CD8-positive, alpha-beta memory T cell (primary cell): ENCODE measurements at regions not wholly inside any gene's neighbourhood (a gene's known extent, or its start where the extent isn't known, plus 50 kb on each side); places are given as distances from the start of the nearest gene placed in this dataset.

Source experiments
- CTCF ChIA-PET: fragments of 350-600 bp; sonication (Branson Sonifier 250); formaldehyde crosslinking; loops from one replicate; lab custom pipeline; 2021; ENCODE audit warnings: antibody characterized with exemption; lab: Charles Lee
- POLR2A ChIA-PET: fragments of 350-600 bp; sonication (Branson Sonifier 250); formaldehyde crosslinking; loops from one replicate; lab custom pipeline; 2021; ENCODE audit warnings: antibody characterized with exemption; lab: Charles Lee
- DNase-seq, 5 donors: peaks; one replicate each; pipeline versions ENCODE4 v3.0.0 to v3.0.0-alpha.2; 2020 to 2022; ENCODE audit warnings: mixed read lengths in 1 of 5
- H3K27ac ChIP-seq: one replicate; pipeline ENCODE4 v1.7.0; 2013; ENCODE audit warnings: low read depth, mild to moderate bottlenecking, low read length, moderate library complexity
- H3K27me3 ChIP-seq: 2 replicates; pipeline ENCODE4 v1.7.0; 2013; ENCODE audit warnings: low read length, mild to moderate bottlenecking; ENCODE audit not compliant: insufficient read depth, poor library complexity, severe bottlenecking
- H3K36me3 ChIP-seq: 2 replicates; pipeline ENCODE4 v1.7.0; 2013; ENCODE audit warnings: mild to moderate bottlenecking, low read length, moderate library complexity; ENCODE audit not compliant: insufficient read depth
- H3K4me1 ChIP-seq: 2 replicates; pipeline ENCODE4 v1.7.0; 2013; ENCODE audit warnings: mild to moderate bottlenecking, low read length, moderate library complexity; ENCODE audit not compliant: insufficient read depth
- H3K4me3 ChIP-seq: 2 replicates; pipeline ENCODE4 v1.7.0; 2013; ENCODE audit warnings: mild to moderate bottlenecking, low read length
- H3K9me3 ChIP-seq: 2 replicates; pipeline ENCODE4 v1.7.0; 2013; ENCODE audit warnings: mild to moderate bottlenecking, low read length
- H3K27ac Mint-ChIP-seq, 8 donors: one replicate each; pipeline ENCODE4 v1.8.0; 2020 to 2021; ENCODE audit warnings: mixed read lengths in 8 of 8, mild to moderate bottlenecking in 6 of 8, inconsistent platforms in 3 of 8, moderate library complexity in 3 of 8
- H3K27me3 Mint-ChIP-seq, 2 donors: one replicate each; pipeline ENCODE4 v1.8.0; 2020 to 2021; ENCODE audit warnings: mixed read lengths in 2 of 2, mild to moderate bottlenecking in 1 of 2, moderate library complexity in 1 of 2
- H3K36me3 Mint-ChIP-seq, 3 donors: one replicate each; pipeline ENCODE4 v1.8.0; 2020 to 2021; ENCODE audit warnings: mixed read lengths in 3 of 3, inconsistent platforms in 1 of 3, mild to moderate bottlenecking in 1 of 3
- H3K4me1 Mint-ChIP-seq, 3 donors: one replicate each; pipeline ENCODE4 v1.8.0; 2020 to 2021; ENCODE audit warnings: mixed read lengths in 3 of 3, inconsistent platforms in 1 of 3, mild to moderate bottlenecking in 1 of 3
- H3K4me3 Mint-ChIP-seq, 7 donors: one replicate each; pipeline ENCODE4 v1.8.0; 2020 to 2021; ENCODE audit warnings: mixed read lengths in 7 of 7, mild to moderate bottlenecking in 6 of 7, moderate library complexity in 4 of 7, inconsistent platforms in 2 of 7
- H3K9me3 Mint-ChIP-seq, 5 donors: one replicate each; pipeline ENCODE4 v1.8.0; 2020 to 2022; ENCODE audit warnings: mixed read lengths in 5 of 5, mild to moderate bottlenecking in 3 of 5, moderate library complexity in 2 of 5, inconsistent platforms in 1 of 5

- no peaks in the 10 kb centered on the region for H3K4me1 ChIP-seq
- no peak for DNase-seq
- Mint-ChIP-seq H3K27me3 (peaks cover 6 to 8% of the 10 kb centered on the region in 2 donors), H3K4me3 (no peak overlapping the region), H3K9me3 (peaks cover 0 to 2% (median 0%) of the 10 kb centered on the region in 5 donors), H3K27ac (no peak overlapping the region), H3K36me3 (no peaks in the 10 kb centered on the region), H3K4me1 (no peaks in the 10 kb centered on the region)
- CTCF ChIA-PET = no interaction called here
- POLR2A ChIA-PET = no interaction called here
- H3K27me3 ChIP-seq = no peaks in the 10 kb centered on the region
- no peaks in the 10 kb centered on the region for H3K9me3 ChIP-seq
- H3K36me3 ChIP-seq = no peaks in the 10 kb centered on the region
- H3K4me3 ChIP-seq = no peak overlapping the region
- H3K27ac ChIP-seq = no peak overlapping the region
Observed at GRCh38 chr9:107431461-107431860, 58.1 kb downstream of the KLF4 start.

GRCh38 chr9:107430071-107430470 lies 59.5 kb downstream of the KLF4 start:
- ChIA-PET CTCF (no interaction called here), POLR2A (no interaction called here)
- no peak overlapping the region for H3K27ac Mint-ChIP-seq
- Histone ChIP-seq H3K9me3 (no peaks in the 10 kb centered on the region), H3K27ac (no peak overlapping the region), H3K36me3 (no peaks in the 10 kb centered on the region), H3K4me3 (no peak overlapping the region), H3K4me1 (peaks cover 1% of the 10 kb centered on the region), H3K27me3 (no peaks in the 10 kb centered on the region)
- no peaks in the 10 kb centered on the region for H3K36me3 Mint-ChIP-seq
- H3K9me3 Mint-ChIP-seq = peaks cover 0 to 2% (median 0%) of the 10 kb centered on the region in 5 donors
- peaks cover 0 to 4% (median 0%) of the 10 kb centered on the region in 3 donors for H3K4me1 Mint-ChIP-seq
- no peak overlapping the region for H3K4me3 Mint-ChIP-seq
- H3K27me3 Mint-ChIP-seq = peaks cover 7 to 8% of the 10 kb centered on the region in 2 donors
- no peak for DNase-seq

GRCh38 chr9:107426126-107426525 lies 63.4 kb downstream of the KLF4 start:
- Mint-ChIP-seq H3K27ac (no peak overlapping the region), H3K4me1 (peaks cover 0 to 7% (median 0%) of the 10 kb centered on the region in 3 donors), H3K9me3 (no peaks in the 10 kb centered on the region), H3K27me3 (peaks cover 9 to 21% of the 10 kb centered on the region in 2 donors), H3K36me3 (no peaks in the 10 kb centered on the region), H3K4me3 (no peak overlapping the region)
- Histone ChIP-seq H3K4me3 (no peak overlapping the region), H3K9me3 (no peaks in the 10 kb centered on the region), H3K36me3 (no peaks in the 10 kb centered on the region), H3K27me3 (no peaks in the 10 kb centered on the region), H3K27ac (no peak overlapping the region), H3K4me1 (peaks cover 4% of the 10 kb centered on the region)
- DNase-seq = no peak
- ChIA-PET POLR2A (no interaction called here), CTCF (interaction anchor here (1.7 to 1.9 kb wide), 2 partner anchors 9 to 186 kb away, joined by 3 to 5 read pairs; no protein-coding TSS in a partner anchor)

GRCh38 chr9:107425101-107426025 lies 64.2 kb downstream of the KLF4 start:
- Histone ChIP-seq H3K27me3 (no peaks in the 10 kb centered on the region), H3K4me1 (peaks cover 4% of the 10 kb centered on the region), H3K4me3 (no peak overlapping the region), H3K9me3 (no peaks in the 10 kb centered on the region), H3K27ac (no peak overlapping the region), H3K36me3 (no peaks in the 10 kb centered on the region)
- Mint-ChIP-seq H3K9me3 (peaks cover 0 to 3% (median 0%) of the 10 kb centered on the region in 5 donors), H3K36me3 (no peaks in the 10 kb centered on the region), H3K27me3 (peaks cover 9 to 25% of the 10 kb centered on the region in 2 donors), H3K4me1 (peaks cover 0 to 7% (median 0%) of the 10 kb centered on the region in 3 donors), H3K27ac (no peak overlapping the region), H3K4me3 (peak overlapping the region in 5 of 7 donors; percentile 15 to 54 (median 32))
- peak; percentile 1 to 48 (median 17) for DNase-seq
- ChIA-PET POLR2A (no interaction called here), CTCF (interaction anchor here (0.7 to 1.9 kb wide), 9 partner anchors 8 to 201 kb away, joined by 3 to 9 read pairs (median 3); no protein-coding TSS in a partner anchor)

- no peaks in the 10 kb centered on the region for H3K36me3 Mint-ChIP-seq
- CTCF ChIA-PET = no interaction called here
- Histone ChIP-seq H3K4me1 (peaks cover 4% of the 10 kb centered on the region), H3K36me3 (no peaks in the 10 kb centered on the region), H3K27ac (no peak overlapping the region), H3K9me3 (no peaks in the 10 kb centered on the region), H3K27me3 (no peaks in the 10 kb centered on the region), H3K4me3 (no peak overlapping the region)
- H3K4me3 Mint-ChIP-seq = peak overlapping the region in 1 of 7 donors; percentile 44
- H3K27ac Mint-ChIP-seq = no peak overlapping the region
- peaks cover 0 to 3% (median 0%) of the 10 kb centered on the region in 5 donors for H3K9me3 Mint-ChIP-seq
- H3K27me3 Mint-ChIP-seq = peaks cover 9 to 23% of the 10 kb centered on the region in 2 donors
- no peak for DNase-seq
- POLR2A ChIA-PET = no interaction called here
- peaks cover 0 to 7% (median 0%) of the 10 kb centered on the region in 3 donors for H3K4me1 Mint-ChIP-seq
Observed at GRCh38 chr9:107423540-107423939, 66.0 kb downstream of the KLF4 start.

GRCh38 chr9:107422189-107423185 lies 67.1 kb downstream of the KLF4 start:
- no peak for DNase-seq
- H3K27me3 ChIP-seq = no peaks in the 10 kb centered on the region
- no peak overlapping the region for H3K27ac ChIP-seq
- no peaks in the 10 kb centered on the region for H3K9me3 ChIP-seq
- H3K9me3 Mint-ChIP-seq = peaks cover 0 to 3% (median 0%) of the 10 kb centered on the region in 5 donors
- H3K4me1 ChIP-seq = peaks cover 4% of the 10 kb centered on the region
- no peak overlapping the region for H3K4me3 ChIP-seq
- POLR2A ChIA-PET = no interaction called here
- no peaks in the 10 kb centered on the region for H3K36me3 Mint-ChIP-seq
- no peak overlapping the region for H3K27ac Mint-ChIP-seq
- no peaks in the 10 kb centered on the region for H3K36me3 ChIP-seq
- no peak overlapping the region for H3K4me3 Mint-ChIP-seq
- H3K4me1 Mint-ChIP-seq = peaks cover 0 to 7% (median 0%) of the 10 kb centered on the region in 3 donors
- peaks cover 8 to 21% of the 10 kb centered on the region in 2 donors for H3K27me3 Mint-ChIP-seq
- CTCF ChIA-PET = no interaction called here

GRCh38 chr9:107410420-107410819 lies 79.1 kb downstream of the KLF4 start:
- ChIA-PET POLR2A (no interaction called here), CTCF (no interaction called here)
- H3K4me3 ChIP-seq = no peak overlapping the region
- Mint-ChIP-seq H3K27ac (no peak overlapping the region), H3K9me3 (peaks cover 0 to 4% (median 0%) of the 10 kb centered on the region in 5 donors), H3K36me3 (peaks cover 0 to 2% (median 0%) of the 10 kb centered on the region in 3 donors), H3K4me1 (no peaks in the 10 kb centered on the region), H3K4me3 (no peak overlapping the region), H3K27me3 (peaks cover 5% of the 10 kb centered on the region in 2 donors)
- H3K4me1 ChIP-seq = no peaks in the 10 kb centered on the region
- no peak for DNase-seq
- H3K27ac ChIP-seq = no peak overlapping the region
- H3K27me3 ChIP-seq = no peaks in the 10 kb centered on the region
- no peaks in the 10 kb centered on the region for H3K36me3 ChIP-seq
- H3K9me3 ChIP-seq = no peaks in the 10 kb centered on the region
